PC-9 (cell line): ENCODE measurements at regions not wholly inside any gene's neighbourhood (a gene's known extent, or its start where the extent isn't known, plus 50 kb on each side); places are given as distances from the start of the nearest gene placed in this dataset.
A peak's percentile ranks its signal among the peaks of the same experiment; 100 is the strongest.

Experiments
- BruUV-seq: library from RNA; stranded (reverse); fragments of 400-500 nt; replicated peaks from 2 replicates; lab custom pipeline; 2021; lab: Mats Ljungman, UMichigan
- CTCF ChIA-PET: fragments of 300-600 bp; sonication (Branson Sonifier 250); formaldehyde crosslinking; loops from one replicate; lab custom pipeline; 2022; ENCODE audit warnings: antibody characterized with exemption; lab: Charles Lee
- POLR2A ChIA-PET: fragments of 300-600 bp; sonication (Branson Sonifier 250); formaldehyde crosslinking; loops from one replicate; lab custom pipeline; 2022; ENCODE audit warnings: antibody characterized with exemption; ENCODE audit not compliant: unreplicated experiment; lab: Charles Lee
- DNase-seq, 2 experiments: peaks; one replicate each; pipeline versions ENCODE4 v3.0.0 to v3.0.0-alpha.2; 2015 to 2022; ENCODE audit warnings: mixed read lengths in 1 of 2
- H2AFZ ChIP-seq: fragments of 200-600 bp; sonication (generic); 2 replicates; pipeline ENCODE4 v1.8.1; 2017; ENCODE audit warnings: antibody characterized with exemption
- H3F3A ChIP-seq: fragments of 200-600 bp; sonication (generic); 2 replicates; pipeline ENCODE4 v1.8.1; 2017; ENCODE audit warnings: antibody characterized with exemption, mild to moderate bottlenecking, low read depth; ENCODE audit not compliant: insufficient read depth
- H3K27ac ChIP-seq: fragments of 200-600 bp; sonication (generic); 2 replicates; pipeline ENCODE4 v1.6.1; 2016; ENCODE audit warnings: mixed run types
- H3K27me3 ChIP-seq: fragments of 200-600 bp; sonication (generic); 2 replicates; pipeline ENCODE4 v1.6.1; 2016; ENCODE audit warnings: low read depth, mixed run types; ENCODE audit not compliant: insufficient read depth
- H3K36me3 ChIP-seq: fragments of 200-600 bp; sonication (generic); 2 replicates; pipeline ENCODE4 v1.6.1; 2016; ENCODE audit warnings: low read depth, mixed run types
- H3K4me1 ChIP-seq: fragments of 200-600 bp; sonication (generic); replicated peaks from 2 replicates; pipeline ENCODE4 v1.6.1; 2016; ENCODE audit warnings: mixed run types; ENCODE audit not compliant: insufficient read depth
- H3K4me2 ChIP-seq: fragments of 200-600 bp; sonication (generic); 2 replicates; pipeline ENCODE4 v1.6.1; 2017; ENCODE audit warnings: mixed run types
- H3K4me3 ChIP-seq: fragments of 200-600 bp; sonication (generic); 2 replicates; pipeline ENCODE4 v1.6.1; 2016; ENCODE audit warnings: mixed run types
- H3K79me2 ChIP-seq: fragments of 200-600 bp; sonication (generic); 2 replicates; pipeline ENCODE4 v1.6.1; 2017; ENCODE audit warnings: low read depth, mixed run types
- H3K9me2 ChIP-seq: fragments of 200-600 bp; sonication (generic); 2 replicates; pipeline ENCODE4 v1.8.1; 2017; ENCODE audit warnings: mild to moderate bottlenecking; ENCODE audit not compliant: insufficient read depth
- H3K9me3 ChIP-seq: fragments of 200-600 bp; sonication (generic); 2 replicates; pipeline ENCODE4 v1.8.1; 2016; ENCODE audit warnings: low read depth; ENCODE audit not compliant: insufficient read depth
- H4K20me1 ChIP-seq: fragments of 200-600 bp; sonication (generic); 2 replicates; pipeline ENCODE4 v1.8.1; 2017; ENCODE audit not compliant: insufficient read depth
- EZH2 ChIP-seq: fragments of 200-600 bp; sonication (generic); IDR thresholded peaks from 2 replicates; pipeline ENCODE4 v1.8.0; 2017; ENCODE audit warnings: antibody characterized with exemption, low read depth
- intact Hi-C: fragments of 100-400 bp; cut with micrococcal nuclease; formaldehyde crosslinking; loops from one replicate; pipeline ENCODE4 v1.10.0; 2022; ENCODE audit not compliant: unreplicated experiment
- TF ChIP-seq, protein P1 (sequence below): fragments of 200-600 bp; sonication (generic); conservative IDR thresholded peaks from 2 replicates; pipeline ENCODE4 v1.6.1; 2017; ENCODE audit warnings: mixed run types, antibody characterized with exemption, mild to moderate bottlenecking, moderate library complexity

DNA sequence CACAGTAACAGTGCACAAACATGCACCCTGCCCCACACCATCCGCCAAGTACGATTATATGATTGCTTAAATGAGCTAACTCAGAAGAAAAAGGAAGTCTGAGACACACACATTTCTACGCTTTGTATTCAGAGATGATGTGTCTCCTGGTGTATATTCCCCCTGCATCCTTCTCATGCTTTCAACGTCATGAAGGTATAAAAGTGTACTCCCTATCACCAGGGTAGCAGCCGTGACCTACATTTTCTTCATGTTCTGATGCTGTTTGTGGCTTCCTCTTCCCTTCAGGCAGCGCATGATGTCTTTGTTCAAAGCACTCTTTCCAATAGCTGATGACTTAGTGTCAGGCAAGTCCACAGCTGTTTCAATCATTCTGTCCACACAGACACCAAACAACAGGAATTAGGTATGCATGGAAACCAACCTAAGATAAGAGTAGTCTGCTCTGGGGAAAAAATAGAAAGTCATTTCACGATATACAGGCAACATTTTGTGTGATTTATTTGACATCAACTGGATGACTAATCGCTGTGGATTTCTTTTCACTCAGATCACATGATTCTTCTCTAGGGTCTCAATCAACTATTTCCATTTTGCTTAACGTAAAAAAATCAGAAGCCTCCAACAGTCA, 269.4 kb upstream of the PTGER4 start:
- DNase-seq: peak; percentile 41 to 44
- peaks cover 6% of the 10 kb centered on the region for H3F3A ChIP-seq
- H3K27me3 ChIP-seq: no peaks in the 10 kb centered on the region
- ChIA-PET POLR2A (interaction anchor here (0.6 to 0.7 kb wide), 4 partner anchors 32 to 108 kb away, joined by 3 to 37 read pairs (median 4); no protein-coding TSS in a partner anchor), CTCF (interaction anchor here (0.5 to 0.9 kb wide), 4 partner anchors 70 to 486 kb away, joined by 3 to 4 read pairs (median 4); no protein-coding TSS in a partner anchor)
- H3K9me2 ChIP-seq: no peaks in the 10 kb centered on the region
- H3K4me3 ChIP-seq: no peak overlapping the region
- H2AFZ ChIP-seq: no peak overlapping the region
- intact Hi-C loops: loop anchor here (1.0 kb wide), 1 partner anchor 25 kb away; no protein-coding TSS in a partner anchor
- peaks cover 12% of the 10 kb centered on the region for H3K9me3 ChIP-seq
- H3K79me2 ChIP-seq: no peaks in the 10 kb centered on the region
- no TSS peak for BruUV-seq
- 0 out of 2 replicates have a peak overlapping the region, but pooled peaks have one; percentile 3 for H3K4me2 ChIP-seq
- no peak overlapping the region for H3K27ac ChIP-seq
- no peaks in the 10 kb centered on the region for H4K20me1 ChIP-seq
- TF ChIP-seq, protein P1, sequence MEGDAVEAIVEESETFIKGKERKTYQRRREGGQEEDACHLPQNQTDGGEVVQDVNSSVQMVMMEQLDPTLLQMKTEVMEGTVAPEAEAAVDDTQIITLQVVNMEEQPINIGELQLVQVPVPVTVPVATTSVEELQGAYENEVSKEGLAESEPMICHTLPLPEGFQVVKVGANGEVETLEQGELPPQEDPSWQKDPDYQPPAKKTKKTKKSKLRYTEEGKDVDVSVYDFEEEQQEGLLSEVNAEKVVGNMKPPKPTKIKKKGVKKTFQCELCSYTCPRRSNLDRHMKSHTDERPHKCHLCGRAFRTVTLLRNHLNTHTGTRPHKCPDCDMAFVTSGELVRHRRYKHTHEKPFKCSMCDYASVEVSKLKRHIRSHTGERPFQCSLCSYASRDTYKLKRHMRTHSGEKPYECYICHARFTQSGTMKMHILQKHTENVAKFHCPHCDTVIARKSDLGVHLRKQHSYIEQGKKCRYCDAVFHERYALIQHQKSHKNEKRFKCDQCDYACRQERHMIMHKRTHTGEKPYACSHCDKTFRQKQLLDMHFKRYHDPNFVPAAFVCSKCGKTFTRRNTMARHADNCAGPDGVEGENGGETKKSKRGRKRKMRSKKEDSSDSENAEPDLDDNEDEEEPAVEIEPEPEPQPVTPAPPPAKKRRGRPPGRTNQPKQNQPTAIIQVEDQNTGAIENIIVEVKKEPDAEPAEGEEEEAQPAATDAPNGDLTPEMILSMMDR: no peak
- no peak for TF ChIP-seq EZH2
- no peaks in the 10 kb centered on the region for H3K36me3 ChIP-seq
- H3K4me1 ChIP-seq: peaks cover 20% of the 10 kb centered on the region

DNA sequence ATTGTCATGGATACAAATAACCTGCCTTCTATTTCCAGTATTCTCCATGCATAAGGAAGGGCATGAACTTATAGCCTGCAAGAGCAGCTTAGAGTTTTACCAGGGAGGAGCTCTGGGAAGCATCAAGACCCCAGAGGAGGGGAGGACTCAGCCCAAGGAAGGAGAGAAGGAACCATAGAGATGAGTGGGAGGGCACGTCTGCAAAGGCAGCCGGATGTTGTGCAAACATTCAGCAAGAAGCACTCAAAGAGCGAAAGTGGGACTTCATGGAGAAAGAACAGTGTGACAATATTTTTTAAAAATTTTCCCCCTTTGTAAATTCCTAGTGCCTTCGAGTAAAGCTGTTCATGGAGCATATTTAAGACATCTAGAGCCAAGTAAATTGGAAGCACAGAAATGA, 270.1 kb upstream of the PTGER4 start:
- BruUV-seq: no TSS peak
- Histone ChIP-seq H3K4me1 (peaks cover 27% of the 10 kb centered on the region), H3K36me3 (no peaks in the 10 kb centered on the region), H4K20me1 (no peaks in the 10 kb centered on the region), H3K9me3 (peaks cover 19% of the 10 kb centered on the region), H3K27me3 (no peaks in the 10 kb centered on the region), H3K27ac (no peak overlapping the region), H3K4me3 (no peak overlapping the region), H2AFZ (no peak overlapping the region), H3F3A (peaks cover 6% of the 10 kb centered on the region), H3K79me2 (no peaks in the 10 kb centered on the region), H3K4me2 (no peak overlapping the region), H3K9me2 (no peaks in the 10 kb centered on the region)
- no peak for TF ChIP-seq EZH2
- TF ChIP-seq, protein P1: no peak
- no peak for DNase-seq
- POLR2A ChIA-PET: interaction anchor here (0.6 to 0.7 kb wide), 2 partner anchors 33 to 108 kb away, joined by 4 to 5 read pairs; no protein-coding TSS in a partner anchor
- intact Hi-C loops: no loop called here
- CTCF ChIA-PET: no interaction called here

DNA sequence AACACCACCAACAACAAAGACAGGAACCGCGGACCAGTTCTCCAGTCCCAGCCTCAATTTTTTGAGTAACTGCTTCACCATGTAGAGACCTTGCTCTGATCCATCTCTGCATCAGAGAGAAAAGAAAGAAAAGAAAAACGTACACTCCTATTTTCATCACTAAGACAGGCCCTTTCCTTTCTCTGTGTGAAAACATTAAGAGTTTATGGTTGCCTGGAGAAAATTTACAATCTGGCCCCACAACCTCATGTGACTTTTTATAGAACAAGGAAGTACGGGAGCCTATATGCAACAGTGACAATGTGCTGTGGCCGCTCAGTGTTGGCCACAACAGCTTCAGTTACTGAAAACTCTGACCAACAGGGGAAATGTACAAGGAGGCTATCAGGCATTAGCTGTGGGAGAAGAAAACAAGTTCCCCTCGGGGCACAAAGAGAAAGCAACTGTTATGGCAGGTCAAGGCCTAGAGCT, 272.9 kb upstream of the PTGER4 start:
- H3K4me3 ChIP-seq: no peak overlapping the region
- ChIA-PET CTCF (interaction anchor here (0.6 kb wide), 1 partner anchor 291 kb away, joined by 3 read pairs; no protein-coding TSS in a partner anchor), POLR2A (no interaction called here)
- H3K79me2 ChIP-seq: no peaks in the 10 kb centered on the region
- no peaks in the 10 kb centered on the region for H3K9me2 ChIP-seq
- DNase-seq: no peak
- peaks cover 29% of the 10 kb centered on the region for H3K9me3 ChIP-seq
- H4K20me1 ChIP-seq: no peaks in the 10 kb centered on the region
- H3K4me2 ChIP-seq: no peak overlapping the region
- no peaks in the 10 kb centered on the region for H3K36me3 ChIP-seq
- H3K27ac ChIP-seq: no peak overlapping the region
- H3F3A ChIP-seq: peaks cover 11% of the 10 kb centered on the region
- TF ChIP-seq EZH2: no peak
- TF ChIP-seq, protein P1: no peak
- peaks cover 38% of the 10 kb centered on the region for H3K4me1 ChIP-seq
- 0 out of 2 replicates have a peak overlapping the region, but pooled peaks have one; percentile 2 for H2AFZ ChIP-seq
- no TSS peak for BruUV-seq
- H3K27me3 ChIP-seq: no peaks in the 10 kb centered on the region
- intact Hi-C loops: no loop called here
